Tibial artery (tissue), 4 donors: ENCODE measurements at regions not wholly inside any gene's neighbourhood (a gene's known extent, or its start where the extent isn't known, plus 50 kb on each side); places are given as distances from the start of the nearest gene placed in this dataset.

ENCODE experiments used
- DNase-seq, 2 donors: peaks; one replicate each; pipeline ENCODE4 v3.0.0-alpha.2; 2019
- H3K27ac ChIP-seq, 2 donors: fragments of 200-600 bp; sonication (generic) in 1 of 2; 1 replicate in 1 of 2; 2 replicates in 1 of 2; pipeline ENCODE4 v1.5.1; 2018 to 2019; ENCODE audit warnings: mild to moderate bottlenecking in 1 of 2
- H3K27me3 ChIP-seq, 2 donors: fragments of 200-600 bp; sonication (generic) in 1 of 2; one replicate each; pipeline versions ENCODE4 v1.5.1 to v1.6.0; 2016 to 2019
- H3K36me3 ChIP-seq, 3 donors: fragments of 200-600 bp; sonication (generic) in 2 of 3; one replicate each; pipeline ENCODE4 v1.5.1; 2016 to 2019; ENCODE audit warnings: mild to moderate bottlenecking in 2 of 3
- H3K4me1 ChIP-seq, 4 donors: fragments of 200-600 bp; sonication (generic) in 2 of 4; 1 replicate in 3 of 4; 2 replicates in 1 of 4; pipeline ENCODE4 v1.5.1; 2016 to 2019
- H3K4me3 ChIP-seq, 2 donors: fragments of 200-600 bp; sonication (generic) in 1 of 2; 1 replicate in 1 of 2; 2 replicates in 1 of 2; pipeline ENCODE4 v1.5.1; 2018 to 2019; ENCODE audit warnings: mild to moderate bottlenecking in 2 of 2
- H3K9me3 ChIP-seq, 3 donors: fragments of 200-600 bp; sonication (generic) in 1 of 3; one replicate each; pipeline ENCODE4 v1.5.1; 2016 to 2019
- intact Hi-C: fragments of 100-400 bp; cut with DNase I; formaldehyde crosslinking; loops from one replicate; pipeline ENCODE4 v1.15.0; 2023; ENCODE audit warnings: low total_unique reads
- TF ChIP-seq, protein P1 (sequence below), 2 experiments: fragments of 200-600 bp in 1 of 2; fragments of 450-650 bp in 1 of 2; IDR thresholded peaks; one replicate each; pipeline ENCODE4 v1.5.1; 2017 to 2019; ENCODE audit warnings: antibody characterized with exemption in 2 of 2, mild to moderate bottlenecking in 1 of 2, moderate library complexity in 1 of 2

GRCh38 chr12:105929192-105929591 is 209.6 kb downstream of the NUAK1 start:
- Histone ChIP-seq H3K27me3 (no peaks in the 10 kb centered on the region), H3K4me3 (no peak overlapping the region), H3K4me1 (peaks cover 0 to 7% (median 3%) of the 10 kb centered on the region in 4 donors), H3K36me3 (no peaks in the 10 kb centered on the region), H3K27ac (no peak overlapping the region), H3K9me3 (no peaks in the 10 kb centered on the region)
- no peak for DNase-seq
- intact Hi-C loops: no loop called here
- TF ChIP-seq, protein P1, sequence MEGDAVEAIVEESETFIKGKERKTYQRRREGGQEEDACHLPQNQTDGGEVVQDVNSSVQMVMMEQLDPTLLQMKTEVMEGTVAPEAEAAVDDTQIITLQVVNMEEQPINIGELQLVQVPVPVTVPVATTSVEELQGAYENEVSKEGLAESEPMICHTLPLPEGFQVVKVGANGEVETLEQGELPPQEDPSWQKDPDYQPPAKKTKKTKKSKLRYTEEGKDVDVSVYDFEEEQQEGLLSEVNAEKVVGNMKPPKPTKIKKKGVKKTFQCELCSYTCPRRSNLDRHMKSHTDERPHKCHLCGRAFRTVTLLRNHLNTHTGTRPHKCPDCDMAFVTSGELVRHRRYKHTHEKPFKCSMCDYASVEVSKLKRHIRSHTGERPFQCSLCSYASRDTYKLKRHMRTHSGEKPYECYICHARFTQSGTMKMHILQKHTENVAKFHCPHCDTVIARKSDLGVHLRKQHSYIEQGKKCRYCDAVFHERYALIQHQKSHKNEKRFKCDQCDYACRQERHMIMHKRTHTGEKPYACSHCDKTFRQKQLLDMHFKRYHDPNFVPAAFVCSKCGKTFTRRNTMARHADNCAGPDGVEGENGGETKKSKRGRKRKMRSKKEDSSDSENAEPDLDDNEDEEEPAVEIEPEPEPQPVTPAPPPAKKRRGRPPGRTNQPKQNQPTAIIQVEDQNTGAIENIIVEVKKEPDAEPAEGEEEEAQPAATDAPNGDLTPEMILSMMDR (IDR thresholded peaks at IDR 0.05): no peak

- no peak for DNase-seq
- Histone ChIP-seq H3K9me3 (no peaks in the 10 kb centered on the region), H3K36me3 (no peaks in the 10 kb centered on the region), H3K27ac (no peak overlapping the region), H3K4me3 (no peak overlapping the region), H3K4me1 (peaks cover 0 to 17% (median 6%) of the 10 kb centered on the region in 4 donors), H3K27me3 (no peaks in the 10 kb centered on the region)
- TF ChIP-seq, protein P1 (IDR thresholded peaks at IDR 0.05): no peak
- intact Hi-C loops: no loop called here
Observed at GRCh38 chr12:105930557-105931503, 207.9 kb downstream of the NUAK1 start.

DNA sequence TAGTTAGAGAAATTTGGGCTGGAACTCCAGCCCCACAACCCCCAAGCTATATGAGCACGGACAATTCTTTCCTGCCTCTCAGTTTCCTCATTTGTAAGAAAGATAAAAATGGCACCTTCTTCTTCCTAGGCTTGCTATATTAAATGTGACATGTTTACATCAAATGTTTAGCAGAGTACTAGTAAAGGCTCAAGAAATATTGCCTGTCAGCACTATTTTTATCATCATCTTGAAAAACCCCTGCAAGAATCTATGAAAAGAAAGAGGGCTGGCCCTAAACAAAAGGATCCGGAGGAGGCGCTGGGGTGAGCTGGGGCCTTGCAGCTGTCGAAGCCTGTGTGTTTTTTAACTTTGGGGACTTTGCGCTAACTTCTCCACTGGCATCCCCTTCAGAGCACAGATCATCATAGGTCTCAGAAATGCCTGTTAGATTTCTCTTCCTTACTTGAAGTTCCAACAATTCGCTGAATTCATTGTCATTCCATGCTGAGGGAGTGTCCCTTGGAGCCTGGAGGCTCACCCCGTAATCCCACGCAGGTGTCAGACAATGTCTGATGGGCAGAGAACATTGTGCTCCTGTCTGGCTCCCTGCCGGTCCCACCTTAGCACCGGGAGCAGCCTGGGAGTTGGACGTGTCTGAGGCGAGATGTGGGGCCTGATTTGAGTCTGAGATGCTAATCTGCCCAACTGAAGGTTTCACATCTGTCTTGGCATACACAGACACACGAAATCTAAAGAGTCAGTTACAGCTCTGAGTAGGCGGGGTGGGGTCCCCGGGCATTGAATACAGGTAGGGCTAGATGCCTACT is 206.8 kb downstream of the NUAK1 start:
- intact Hi-C loops: no loop called here
- Histone ChIP-seq H3K4me1 (peaks cover 0 to 17% (median 6%) of the 10 kb centered on the region in 4 donors), H3K27me3 (no peaks in the 10 kb centered on the region), H3K9me3 (no peaks in the 10 kb centered on the region), H3K27ac (no peak overlapping the region), H3K36me3 (no peaks in the 10 kb centered on the region), H3K4me3 (no peak overlapping the region)
- TF ChIP-seq, protein P1 (IDR thresholded peaks at IDR 0.05): no peak
- DNase-seq: no peak

- peak overlapping the region in 1 of 2 donors; percentile 6 for H3K27ac ChIP-seq
Observed at GRCh38 chr12:105933671-105934665, 204.8 kb downstream of the NUAK1 start.

More at GRCh38 chr12:105933671-105934665, 204.8 kb downstream of the NUAK1 start:
- intact Hi-C loops: no loop called here
- TF ChIP-seq, protein P1 (IDR thresholded peaks at IDR 0.05): no peak
- Histone ChIP-seq H3K9me3 (no peaks in the 10 kb centered on the region), H3K4me3 (no peak overlapping the region), H3K4me1 (peaks cover 0 to 17% (median 6%) of the 10 kb centered on the region in 4 donors), H3K36me3 (no peaks in the 10 kb centered on the region), H3K27me3 (no peaks in the 10 kb centered on the region)
- peak; percentile 54 to 71 for DNase-seq
